OCI-LY7 (cell line): ENCODE measurements at regions not wholly inside any gene's neighbourhood (a gene's known extent, or its start where the extent isn't known, plus 50 kb on each side); places are given as distances from the start of the nearest gene placed in this dataset.

Experiments
- BruUV-seq: library from RNA; stranded (reverse); fragments of 400-500 nt; replicated peaks from 2 replicates; lab custom pipeline; 2021; lab: Mats Ljungman, UMichigan
- CTCF ChIA-PET: fragments of 300-600 bp; sonication (Branson Sonifier 250); formaldehyde crosslinking; loops from one replicate; lab custom pipeline; 2022; ENCODE audit warnings: antibody characterized with exemption; ENCODE audit not compliant: unreplicated experiment; lab: Charles Lee
- POLR2A ChIA-PET: fragments of 300-600 bp; sonication (Branson Sonifier 250); formaldehyde crosslinking; loops from one replicate; lab custom pipeline; 2022; ENCODE audit warnings: antibody characterized with exemption; lab: Charles Lee
- DNase-seq: peaks from one replicate; pipeline ENCODE4 v3.0.0-alpha.2; 2015; ENCODE audit warnings: low spot score
- H2AFZ ChIP-seq: fragments of 200-600 bp; sonication (generic), shearing (Covaris generic); 2 replicates; pipeline ENCODE4 v1.6.1; 2014; ENCODE audit warnings: mild to moderate bottlenecking, antibody characterized with exemption, low read length, moderate library complexity
- H3K27ac ChIP-seq: fragments of 200-600 bp; sonication (generic); 2 replicates; pipeline ENCODE4 v1.5.1; 2014; ENCODE audit warnings: mixed run types, low read depth, mild to moderate bottlenecking, moderate library complexity, low read length, inconsistent platforms; ENCODE audit not compliant: poor library complexity, severe bottlenecking
- H3K36me3 ChIP-seq: fragments of 200-600 bp; sonication (generic); 2 replicates; pipeline ENCODE4 v1.6.1; 2014; ENCODE audit warnings: mild to moderate bottlenecking, antibody characterized with exemption, low read length, moderate library complexity, mixed read lengths; ENCODE audit not compliant: insufficient read depth
- H3K4me1 ChIP-seq: fragments of 200-600 bp; sonication (generic); 2 replicates; pipeline ENCODE4 v1.5.1; 2014; ENCODE audit warnings: mild to moderate bottlenecking, low read length; ENCODE audit not compliant: insufficient read depth, poor library complexity, severe bottlenecking
- H3K4me2 ChIP-seq: fragments of 200-600 bp; sonication (generic); 2 replicates; pipeline ENCODE4 v1.6.1; 2014; ENCODE audit warnings: mild to moderate bottlenecking, low read length
- H3K4me3 ChIP-seq: fragments of 200-600 bp; sonication (generic); 2 replicates; pipeline ENCODE4 v1.5.1; 2014; ENCODE audit warnings: mild to moderate bottlenecking, low read depth, low read length; ENCODE audit not compliant: poor library complexity, severe bottlenecking
- H3K79me2 ChIP-seq: fragments of 200-600 bp; sonication (generic); 2 replicates; pipeline ENCODE4 v1.6.1; 2016; ENCODE audit warnings: low read depth, mild to moderate bottlenecking, low read length, moderate library complexity, mixed read lengths; ENCODE audit not compliant: insufficient read depth
- H3K9me2 ChIP-seq: fragments of 200-600 bp; sonication (generic); 2 replicates; pipeline ENCODE4 v1.6.1; 2016; ENCODE audit warnings: mild to moderate bottlenecking, low read length, mixed read lengths; ENCODE audit not compliant: insufficient read depth
- H3K9me3 ChIP-seq: fragments of 200-600 bp; sonication (generic); 2 replicates; pipeline ENCODE4 v1.6.1; 2014; ENCODE audit warnings: mild to moderate bottlenecking, mixed run types, low read length, mixed read lengths
- H4K20me1 ChIP-seq: fragments of 200-600 bp; sonication (generic); 2 replicates; pipeline ENCODE4 v1.6.1; 2014; ENCODE audit warnings: mild to moderate bottlenecking, antibody characterized with exemption, low read length, moderate library complexity, mixed read lengths; ENCODE audit not compliant: insufficient read depth
- EZH2phosphoT487 ChIP-seq: fragments of 200-600 bp; sonication (generic); IDR thresholded peaks from 2 replicates; pipeline ENCODE4 v1.6.1; 2018; ENCODE audit warnings: low read depth, borderline replicate concordance, mild to moderate bottlenecking, mixed run types, antibody characterized with exemption, low read length, moderate library complexity, mixed read lengths
- intact Hi-C: fragments of 100-400 bp; cut with micrococcal nuclease; formaldehyde crosslinking; loops from one replicate; pipeline ENCODE4 v1.10.0; 2022; ENCODE audit not compliant: unreplicated experiment
- TF ChIP-seq, protein P1 (sequence below): fragments of 200-600 bp; sonication (generic); conservative IDR thresholded peaks from 2 replicates; pipeline ENCODE4 v1.5.1; 2014; ENCODE audit warnings: mild to moderate bottlenecking, antibody characterized with exemption, low read length, moderate library complexity, mixed read lengths

DNA sequence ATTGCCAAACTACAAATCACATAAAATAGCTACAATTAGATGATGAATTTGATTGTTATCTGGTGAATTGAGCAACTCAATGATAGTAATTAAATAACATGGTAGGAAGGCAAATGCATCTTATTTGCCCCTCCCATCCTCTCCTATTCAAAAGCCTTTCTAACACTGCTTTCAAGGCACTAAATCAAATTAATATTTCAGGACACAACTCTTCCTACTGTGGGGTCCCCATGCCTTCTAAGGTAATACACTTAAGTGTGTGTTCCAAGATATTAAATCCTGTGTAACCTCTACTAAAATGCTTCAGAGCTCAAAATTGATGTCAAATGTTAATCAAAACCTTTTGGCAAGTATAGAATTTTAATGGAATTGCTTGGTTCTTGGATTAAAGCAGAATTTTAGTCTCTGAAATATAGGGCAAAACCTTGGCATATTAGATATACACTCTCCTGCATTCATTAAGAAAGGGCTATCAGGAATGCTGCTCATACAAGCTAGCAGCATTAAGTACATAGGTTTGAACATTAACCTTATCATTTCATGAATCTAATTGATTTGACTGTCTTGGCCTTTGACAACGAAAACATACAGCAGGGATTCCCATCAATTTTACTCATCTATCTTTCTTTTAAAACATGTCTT, 371.8 kb upstream of the GALNTL6 start:
- CTCF ChIA-PET, result no interaction called here
- TF ChIP-seq, protein P1, sequence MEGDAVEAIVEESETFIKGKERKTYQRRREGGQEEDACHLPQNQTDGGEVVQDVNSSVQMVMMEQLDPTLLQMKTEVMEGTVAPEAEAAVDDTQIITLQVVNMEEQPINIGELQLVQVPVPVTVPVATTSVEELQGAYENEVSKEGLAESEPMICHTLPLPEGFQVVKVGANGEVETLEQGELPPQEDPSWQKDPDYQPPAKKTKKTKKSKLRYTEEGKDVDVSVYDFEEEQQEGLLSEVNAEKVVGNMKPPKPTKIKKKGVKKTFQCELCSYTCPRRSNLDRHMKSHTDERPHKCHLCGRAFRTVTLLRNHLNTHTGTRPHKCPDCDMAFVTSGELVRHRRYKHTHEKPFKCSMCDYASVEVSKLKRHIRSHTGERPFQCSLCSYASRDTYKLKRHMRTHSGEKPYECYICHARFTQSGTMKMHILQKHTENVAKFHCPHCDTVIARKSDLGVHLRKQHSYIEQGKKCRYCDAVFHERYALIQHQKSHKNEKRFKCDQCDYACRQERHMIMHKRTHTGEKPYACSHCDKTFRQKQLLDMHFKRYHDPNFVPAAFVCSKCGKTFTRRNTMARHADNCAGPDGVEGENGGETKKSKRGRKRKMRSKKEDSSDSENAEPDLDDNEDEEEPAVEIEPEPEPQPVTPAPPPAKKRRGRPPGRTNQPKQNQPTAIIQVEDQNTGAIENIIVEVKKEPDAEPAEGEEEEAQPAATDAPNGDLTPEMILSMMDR, result no peak
- no peak for TF ChIP-seq EZH2phosphoT487
- H3K4me2 ChIP-seq, result no peak overlapping the region
- BruUV-seq, result no TSS peak
- H2AFZ ChIP-seq, result no peak overlapping the region
- no peaks in the 10 kb centered on the region for H4K20me1 ChIP-seq
- DNase-seq, result no peak
- POLR2A ChIA-PET, result no interaction called here
- H3K9me3 ChIP-seq, result no peaks in the 10 kb centered on the region
- H3K9me2 ChIP-seq, result no peaks in the 10 kb centered on the region
- H3K36me3 ChIP-seq, result no peaks in the 10 kb centered on the region
- intact Hi-C loops, result no loop called here
- H3K27ac ChIP-seq, result no peak overlapping the region
- H3K79me2 ChIP-seq, result no peaks in the 10 kb centered on the region
- no peaks in the 10 kb centered on the region for H3K4me1 ChIP-seq
- H3K4me3 ChIP-seq, result no peak overlapping the region

DNA sequence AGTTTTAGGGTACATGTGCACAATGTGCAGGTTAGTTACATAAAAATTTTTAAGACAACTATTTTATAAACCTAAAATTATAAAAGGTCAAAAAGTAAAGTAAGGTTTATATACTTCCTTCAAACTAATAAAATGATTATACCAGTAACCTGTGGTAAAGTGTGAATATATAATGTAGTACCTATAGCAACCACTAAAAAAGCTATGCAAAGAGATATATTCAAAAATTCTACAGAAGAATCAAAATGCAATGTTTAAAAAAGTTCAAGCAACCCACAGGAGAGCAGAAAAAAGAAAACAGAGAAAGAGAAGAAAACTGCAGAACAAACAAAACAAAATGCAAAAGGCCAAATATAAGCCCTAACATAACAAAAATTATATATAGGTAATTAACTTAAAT, 379.5 kb upstream of the GALNTL6 start:
- no peaks in the 10 kb centered on the region for H3K4me1 ChIP-seq
- H4K20me1 ChIP-seq, result no peaks in the 10 kb centered on the region
- no peak for DNase-seq
- no TSS peak for BruUV-seq
- H3K4me2 ChIP-seq, result no peak overlapping the region
- ChIA-PET CTCF (no interaction called here), POLR2A (no interaction called here)
- intact Hi-C loops, result no loop called here
- no peak overlapping the region for H3K4me3 ChIP-seq
- H3K36me3 ChIP-seq, result no peaks in the 10 kb centered on the region
- H3K79me2 ChIP-seq, result no peaks in the 10 kb centered on the region
- H3K9me3 ChIP-seq, result no peaks in the 10 kb centered on the region
- no peak overlapping the region for H3K27ac ChIP-seq
- no peak overlapping the region for H2AFZ ChIP-seq
- TF ChIP-seq, protein P1, result no peak
- no peak for TF ChIP-seq EZH2phosphoT487
- H3K9me2 ChIP-seq, result no peaks in the 10 kb centered on the region

DNA sequence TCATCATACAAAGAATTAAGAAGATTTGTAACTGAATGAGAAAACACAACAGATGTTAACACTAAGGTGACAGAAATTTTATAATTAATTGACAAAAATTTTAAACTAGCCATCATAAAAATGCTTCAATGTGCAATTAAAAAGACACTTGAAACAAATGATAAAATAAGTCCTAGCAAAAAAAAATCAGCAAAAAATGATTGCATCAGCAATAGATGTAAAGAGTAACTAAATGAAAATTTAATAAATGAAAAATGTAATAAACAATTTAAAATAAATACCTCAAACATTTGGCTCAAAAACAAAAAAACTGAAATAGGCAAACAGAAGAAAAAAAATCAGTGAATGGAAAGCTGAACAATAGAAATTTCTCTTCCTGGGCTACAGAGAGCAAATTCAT, 380.7 kb upstream of the GALNTL6 start:
- no peaks in the 10 kb centered on the region for H4K20me1 ChIP-seq
- H3K9me3 ChIP-seq, result no peaks in the 10 kb centered on the region
- H3K4me1 ChIP-seq, result no peaks in the 10 kb centered on the region
- no peaks in the 10 kb centered on the region for H3K9me2 ChIP-seq
- intact Hi-C loops, result no loop called here
- ChIA-PET POLR2A (no interaction called here), CTCF (no interaction called here)
- BruUV-seq, result no TSS peak
- no peak overlapping the region for H3K27ac ChIP-seq
- no peak overlapping the region for H3K4me3 ChIP-seq
- no peaks in the 10 kb centered on the region for H3K36me3 ChIP-seq
- no peak overlapping the region for H2AFZ ChIP-seq
- H3K79me2 ChIP-seq, result no peaks in the 10 kb centered on the region
- DNase-seq, result no peak
- TF ChIP-seq, protein P1, result no peak
- no peak for TF ChIP-seq EZH2phosphoT487
- no peak overlapping the region for H3K4me2 ChIP-seq
